ENCODE measurements at regions not wholly inside any gene's neighbourhood (a gene's known extent, or its start where the extent isn't known, plus 50 kb on each side); places are given as distances from the start of the nearest gene placed in this dataset.

DNA sequence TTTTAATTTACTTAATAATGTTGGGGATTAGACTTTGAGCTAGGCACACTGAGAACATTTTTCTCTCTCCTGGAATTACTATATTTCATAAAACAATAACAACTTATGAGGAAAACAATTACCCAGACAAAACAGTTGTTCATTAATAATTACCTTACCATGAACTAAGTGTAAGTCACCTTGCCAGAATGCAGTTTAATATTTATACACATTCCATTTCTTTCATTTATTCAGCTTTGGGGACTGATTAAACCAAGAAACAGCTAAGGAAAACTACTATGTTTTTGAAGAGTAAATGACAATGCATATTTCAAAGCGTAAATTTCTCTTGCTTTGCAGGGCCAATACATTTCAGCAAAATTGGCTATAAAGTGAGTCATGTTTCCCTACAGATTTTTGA lies 616.2 kb downstream of the PRELID2 start:
- H3K4me2 ChIP-seq (ENCODE audit: low read length) = no peak overlapping the region
- no peaks in the 10 kb centered on the region for H3K27me3 ChIP-seq (ENCODE audit: low read depth, low read length)
- no peaks in the 10 kb centered on the region for H3K4me1 ChIP-seq (ENCODE audit: low read length)
- H3K9me3 ChIP-seq (ENCODE audit: insufficient read depth, low read length) = no peaks in the 10 kb centered on the region
- H3K27ac ChIP-seq (ENCODE audit: low read length) = no peak overlapping the region
- H3K4me3 ChIP-seq (ENCODE audit: low read length) = no peak overlapping the region
- H4K20me1 ChIP-seq (ENCODE audit: insufficient read depth, low read length) = no peaks in the 10 kb centered on the region
- H3K36me3 ChIP-seq (replicated peaks; ENCODE audit: low read depth, low read length) = no peaks in the 10 kb centered on the region
- no peaks in the 10 kb centered on the region for H3K79me2 ChIP-seq (ENCODE audit: low read length)
- no peak overlapping the region for H2AFZ ChIP-seq (ENCODE audit: low read depth, low read length)
- TF ChIP-seq, protein P1, sequence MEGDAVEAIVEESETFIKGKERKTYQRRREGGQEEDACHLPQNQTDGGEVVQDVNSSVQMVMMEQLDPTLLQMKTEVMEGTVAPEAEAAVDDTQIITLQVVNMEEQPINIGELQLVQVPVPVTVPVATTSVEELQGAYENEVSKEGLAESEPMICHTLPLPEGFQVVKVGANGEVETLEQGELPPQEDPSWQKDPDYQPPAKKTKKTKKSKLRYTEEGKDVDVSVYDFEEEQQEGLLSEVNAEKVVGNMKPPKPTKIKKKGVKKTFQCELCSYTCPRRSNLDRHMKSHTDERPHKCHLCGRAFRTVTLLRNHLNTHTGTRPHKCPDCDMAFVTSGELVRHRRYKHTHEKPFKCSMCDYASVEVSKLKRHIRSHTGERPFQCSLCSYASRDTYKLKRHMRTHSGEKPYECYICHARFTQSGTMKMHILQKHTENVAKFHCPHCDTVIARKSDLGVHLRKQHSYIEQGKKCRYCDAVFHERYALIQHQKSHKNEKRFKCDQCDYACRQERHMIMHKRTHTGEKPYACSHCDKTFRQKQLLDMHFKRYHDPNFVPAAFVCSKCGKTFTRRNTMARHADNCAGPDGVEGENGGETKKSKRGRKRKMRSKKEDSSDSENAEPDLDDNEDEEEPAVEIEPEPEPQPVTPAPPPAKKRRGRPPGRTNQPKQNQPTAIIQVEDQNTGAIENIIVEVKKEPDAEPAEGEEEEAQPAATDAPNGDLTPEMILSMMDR (IDR thresholded peaks at IDR 0.05; ENCODE audit: low read depth, low read length) = no peak
- TF ChIP-seq EZH2phosphoT487 (IDR thresholded peaks at IDR 0.05; ENCODE audit: low read depth) = no peak
- no peak overlapping the region for H3K9ac ChIP-seq (ENCODE audit: low read length)

DNA sequence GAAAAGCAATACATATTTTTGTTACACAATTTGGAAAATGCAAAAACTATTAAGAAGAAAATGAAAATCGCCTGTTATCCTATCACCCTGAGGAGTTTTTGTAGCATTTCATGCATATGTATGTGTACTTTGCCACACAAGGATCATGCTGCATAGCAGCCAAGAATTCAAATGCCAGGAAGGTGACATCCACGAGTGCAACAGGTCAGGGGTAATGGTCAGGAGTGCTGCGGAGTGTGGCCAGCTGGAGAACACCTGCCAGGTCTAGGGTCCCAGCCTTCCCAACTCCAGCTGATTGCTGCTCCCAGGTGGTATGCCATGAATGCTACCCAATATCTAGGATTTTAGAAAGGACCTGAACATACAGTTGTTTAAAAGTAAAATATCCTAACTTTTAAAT lies 617.1 kb downstream of the PRELID2 start:
- Histone ChIP-seq H3K4me1 (ENCODE audit: low read length) (no peaks in the 10 kb centered on the region), H3K36me3 (replicated peaks; ENCODE audit: low read depth, low read length) (no peaks in the 10 kb centered on the region), H3K9ac (ENCODE audit: low read length) (no peak overlapping the region), H3K79me2 (ENCODE audit: low read length) (no peaks in the 10 kb centered on the region), H3K4me3 (ENCODE audit: low read length) (no peak overlapping the region), H3K9me3 (ENCODE audit: insufficient read depth, low read length) (no peaks in the 10 kb centered on the region), H3K4me2 (ENCODE audit: low read length) (no peak overlapping the region), H3K27me3 (ENCODE audit: low read depth, low read length) (no peaks in the 10 kb centered on the region), H4K20me1 (ENCODE audit: insufficient read depth, low read length) (no peaks in the 10 kb centered on the region), H2AFZ (ENCODE audit: low read depth, low read length) (no peak overlapping the region), H3K27ac (ENCODE audit: low read length) (no peak overlapping the region)
- no peak for TF ChIP-seq EZH2phosphoT487 (IDR thresholded peaks at IDR 0.05; ENCODE audit: low read depth)
- TF ChIP-seq, protein P1 (IDR thresholded peaks at IDR 0.05; ENCODE audit: low read depth, low read length) = no peak

DNA sequence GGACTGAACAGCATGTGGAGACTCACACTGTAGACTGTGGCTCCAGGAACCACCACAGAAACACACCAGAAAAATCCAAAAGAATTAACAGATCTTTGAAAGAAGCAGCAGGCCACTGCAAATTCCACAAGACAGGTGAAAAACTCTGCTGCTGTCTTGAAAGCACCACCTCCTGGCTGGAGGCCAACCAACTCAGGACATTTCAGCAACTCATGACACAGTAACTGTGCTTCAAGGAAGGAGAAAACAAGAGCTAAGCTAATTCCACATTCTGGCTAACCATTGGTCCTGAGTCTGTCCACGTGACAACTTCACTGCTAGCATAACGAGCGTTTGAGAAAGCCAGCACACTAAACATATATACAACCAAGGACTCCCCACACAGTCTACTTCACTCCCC lies 625.1 kb downstream of the PRELID2 start:
- no peaks in the 10 kb centered on the region for H3K27me3 ChIP-seq (ENCODE audit: low read depth, low read length)
- no peak overlapping the region for H2AFZ ChIP-seq (ENCODE audit: low read depth, low read length)
- H3K4me3 ChIP-seq (ENCODE audit: low read length) = no peak overlapping the region
- H3K4me2 ChIP-seq (ENCODE audit: low read length) = no peak overlapping the region
- no peak for TF ChIP-seq EZH2phosphoT487 (IDR thresholded peaks at IDR 0.05; ENCODE audit: low read depth)
- TF ChIP-seq, protein P1 (IDR thresholded peaks at IDR 0.05; ENCODE audit: low read depth, low read length) = no peak
- H4K20me1 ChIP-seq (ENCODE audit: insufficient read depth, low read length) = no peaks in the 10 kb centered on the region
- H3K9ac ChIP-seq (ENCODE audit: low read length) = no peak overlapping the region
- H3K79me2 ChIP-seq (ENCODE audit: low read length) = no peaks in the 10 kb centered on the region
- no peaks in the 10 kb centered on the region for H3K9me3 ChIP-seq (ENCODE audit: insufficient read depth, low read length)
- no peaks in the 10 kb centered on the region for H3K36me3 ChIP-seq (replicated peaks; ENCODE audit: low read depth, low read length)
- H3K4me1 ChIP-seq (ENCODE audit: low read length) = no peaks in the 10 kb centered on the region
- no peak overlapping the region for H3K27ac ChIP-seq (ENCODE audit: low read length)

DNA sequence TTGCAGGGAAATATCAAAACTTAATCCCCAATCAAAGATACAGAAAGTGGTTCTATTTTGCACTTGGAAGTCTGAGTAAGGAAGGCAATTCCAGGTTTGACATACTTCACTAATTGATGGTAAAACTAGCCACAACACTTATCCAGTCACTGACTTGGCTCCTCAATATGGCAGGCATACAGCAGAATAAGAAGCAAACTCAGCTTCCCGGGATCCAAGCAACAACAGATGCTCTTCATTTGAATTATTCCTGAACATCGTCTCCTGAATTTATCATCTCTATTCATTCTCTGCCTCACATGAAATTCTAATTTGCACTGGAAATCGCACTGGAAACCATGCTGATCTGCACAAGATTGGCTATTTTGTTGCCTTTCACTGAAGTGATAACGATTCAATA lies 629.6 kb downstream of the PRELID2 start:
- H3K9me3 ChIP-seq (ENCODE audit: insufficient read depth, low read length) = no peaks in the 10 kb centered on the region
- H3K4me2 ChIP-seq (ENCODE audit: low read length) = no peak overlapping the region
- H3K4me1 ChIP-seq (ENCODE audit: low read length) = no peaks in the 10 kb centered on the region
- H3K4me3 ChIP-seq (ENCODE audit: low read length) = no peak overlapping the region
- H3K36me3 ChIP-seq (replicated peaks; ENCODE audit: low read depth, low read length) = no peaks in the 10 kb centered on the region
- TF ChIP-seq, protein P1 (IDR thresholded peaks at IDR 0.05; ENCODE audit: low read depth, low read length) = no peak
- no peak for TF ChIP-seq EZH2phosphoT487 (IDR thresholded peaks at IDR 0.05; ENCODE audit: low read depth)
- no peak overlapping the region for H2AFZ ChIP-seq (ENCODE audit: low read depth, low read length)
- no peak overlapping the region for H3K27ac ChIP-seq (ENCODE audit: low read length)
- H3K79me2 ChIP-seq (ENCODE audit: low read length) = no peaks in the 10 kb centered on the region
- H3K9ac ChIP-seq (ENCODE audit: low read length) = no peak overlapping the region
- H3K27me3 ChIP-seq (ENCODE audit: low read depth, low read length) = no peaks in the 10 kb centered on the region
- no peaks in the 10 kb centered on the region for H4K20me1 ChIP-seq (ENCODE audit: insufficient read depth, low read length)
